IMR-90 (cell line): ENCODE measurements at regions not wholly inside any gene's neighbourhood (a gene's known extent, or its start where the extent isn't known, plus 50 kb on each side); places are given as distances from the start of the nearest gene placed in this dataset.

Source experiments
- ATAC-seq: fragments of 200-7000 bp; cut with Tn5 transposase; 2 replicates; pipeline ENCODE4 v1.9.1; 2020; ENCODE audit warnings: low read depth, mild to moderate bottlenecking, moderate library complexity
- BruUV-seq: library from RNA; stranded (reverse); fragments of 400-500 nt; replicated peaks from 2 replicates; lab custom pipeline; 2021; lab: Mats Ljungman, UMichigan
- CTCF ChIA-PET: fragments of 300-600 bp; formaldehyde crosslinking; extraction: SDS; loops from one replicate; lab custom pipeline; 2021; ENCODE audit warnings: antibody characterized with exemption; lab: Yijun Ruan, JAX
- POLR2A ChIA-PET: fragments of 300-600 bp; sonication (Branson Sonifier 250); formaldehyde crosslinking; loops from one replicate; lab custom pipeline; 2022; ENCODE audit warnings: antibody characterized with exemption; ENCODE audit not compliant: unreplicated experiment; lab: Charles Lee
- DNase-seq: peaks from one replicate; pipeline ENCODE4 v3.0.0; 2013
- H2AFZ ChIP-seq: replicated peaks from 2 replicates; pipeline ENCODE3; 2013; ENCODE audit warnings: low read length, mild to moderate bottlenecking; ENCODE audit not compliant: poor library complexity
- H2AK5ac ChIP-seq: 2 replicates; pipeline ENCODE4 v1.6.1; 2013; ENCODE audit warnings: low read depth, low read length, inconsistent platforms
- H2AK9ac ChIP-seq: replicated peaks from 2 replicates; pipeline ENCODE3; 2013; ENCODE audit warnings: mild to moderate bottlenecking, low read depth, low read length, moderate library complexity; ENCODE audit not compliant: poor library complexity
- H2BK120ac ChIP-seq: 2 replicates; pipeline ENCODE4 v1.6.1; 2013; ENCODE audit warnings: low read depth, low read length, inconsistent platforms
- H2BK15ac ChIP-seq: 3 replicates; pipeline ENCODE4 v1.6.1; 2013; ENCODE audit warnings: low read depth, low read length, inconsistent platforms
- H2BK20ac ChIP-seq: 2 replicates; pipeline ENCODE4 v1.6.1; 2013; ENCODE audit warnings: low read depth, mild to moderate bottlenecking, inconsistent platforms, low read length, moderate library complexity
- H2BK5ac ChIP-seq: 2 replicates; pipeline ENCODE4 v1.6.1; 2013; ENCODE audit warnings: mild to moderate bottlenecking, low read depth, low read length, inconsistent platforms; ENCODE audit not compliant: poor library complexity, severe bottlenecking
- H3K14ac ChIP-seq: replicated peaks from 2 replicates; pipeline ENCODE4 v1.6.1; 2013; ENCODE audit warnings: low read depth, low read length, inconsistent platforms
- H3K18ac ChIP-seq: 2 replicates; pipeline ENCODE4 v1.6.1; 2013; ENCODE audit warnings: low read depth, low read length, control low read depth
- H3K23ac ChIP-seq: 2 replicates; pipeline ENCODE4 v1.6.1; 2013; ENCODE audit warnings: low read depth, low read length, inconsistent platforms
- H3K27ac ChIP-seq: 2 replicates; pipeline ENCODE4 v1.5.1; 2013; ENCODE audit warnings: mild to moderate bottlenecking, control low read depth, low read length; ENCODE audit not compliant: insufficient read depth
- H3K27me3 ChIP-seq: 2 replicates; pipeline ENCODE4 v1.6.1; 2013; ENCODE audit warnings: low read length; ENCODE audit not compliant: control insufficient read depth, insufficient read depth
- H3K36me3 ChIP-seq: 2 replicates; pipeline ENCODE4 v1.6.1; 2013; ENCODE audit warnings: low read length, mixed read lengths; ENCODE audit not compliant: control insufficient read depth, insufficient read depth
- H3K4ac ChIP-seq: 2 replicates; pipeline ENCODE4 v1.6.1; 2013; ENCODE audit warnings: low read depth, low read length, inconsistent platforms
- H3K4me1 ChIP-seq: 2 replicates; pipeline ENCODE4 v1.6.1; 2013; ENCODE audit warnings: low read length, mixed read lengths; ENCODE audit not compliant: control insufficient read depth, insufficient read depth
- H3K4me2 ChIP-seq: 2 replicates; pipeline ENCODE4 v1.6.1; 2013; ENCODE audit warnings: low read depth, mild to moderate bottlenecking, control low read depth, low read length, moderate library complexity
- H3K4me3 ChIP-seq: 2 replicates; pipeline ENCODE4 v1.5.1; 2013; ENCODE audit warnings: low read depth, mild to moderate bottlenecking, control low read depth, low read length, moderate library complexity; ENCODE audit not compliant: insufficient read depth
- H3K56ac ChIP-seq: 2 replicates; pipeline ENCODE4 v1.6.1; 2013; ENCODE audit warnings: low read length, inconsistent platforms; ENCODE audit not compliant: insufficient read depth; ENCODE audit errors: extremely low read depth
- H3K79me1 ChIP-seq, 2 experiments: 2 replicates each; pipeline ENCODE4 v1.6.1; 2013; ENCODE audit warnings: low read length in 2 of 2, inconsistent platforms in 1 of 2, low read depth in 1 of 2
- H3K9ac ChIP-seq: 2 replicates; pipeline ENCODE4 v1.6.1; 2013; ENCODE audit warnings: low read depth, low read length, control low read depth
- H3K9me1 ChIP-seq: 2 replicates; pipeline ENCODE4 v1.6.1; 2013; ENCODE audit warnings: low read length, inconsistent platforms; ENCODE audit not compliant: insufficient read depth
- H3K9me3 ChIP-seq: 2 replicates; pipeline ENCODE4 v1.6.1; 2013; ENCODE audit warnings: low read length; ENCODE audit not compliant: control insufficient read depth, insufficient read depth
- H4K20me1 ChIP-seq: 2 replicates; pipeline ENCODE4 v1.6.1; 2013; ENCODE audit warnings: low read length, inconsistent platforms; ENCODE audit not compliant: insufficient read depth
- H4K5ac ChIP-seq: 2 replicates; pipeline ENCODE4 v1.6.1; 2013; ENCODE audit warnings: mild to moderate bottlenecking, low read depth, low read length, control low read depth
- H4K8ac ChIP-seq, 2 experiments: 2 replicates each; pipeline ENCODE4 v1.6.1; 2013; ENCODE audit warnings: low read depth in 2 of 2, low read length in 2 of 2, control low read depth in 1 of 2, inconsistent platforms in 1 of 2
- H4K91ac ChIP-seq: 2 replicates; pipeline ENCODE4 v1.6.1; 2013; ENCODE audit warnings: low read depth, low read length, inconsistent platforms; ENCODE audit not compliant: insufficient read depth
- BHLHE40 ChIP-seq: fragments of 150-350 bp; IDR thresholded peaks from 2 replicates; pipeline ENCODE4 v1.6.1; 2016; ENCODE audit warnings: mild to moderate bottlenecking, low read depth, low read length
- CEBPB ChIP-seq: IDR thresholded peaks from 2 replicates; pipeline ENCODE4 v1.6.1; 2012; ENCODE audit warnings: low read depth, low read length, improper control_type of control experiment
- CHD1 ChIP-seq: IDR thresholded peaks from 2 replicates; pipeline ENCODE4 v1.6.1; 2012; ENCODE audit warnings: low read depth, low read length, improper control_type of control experiment
- ELK1 ChIP-seq: fragments of 150-350 bp; IDR thresholded peaks from 2 replicates; pipeline ENCODE4 v1.6.1; 2016; ENCODE audit warnings: low read depth, mild to moderate bottlenecking, low read length, moderate library complexity, borderline replicate concordance
- FOS ChIP-seq: fragments of 150-350 bp; IDR thresholded peaks from 2 replicates; pipeline ENCODE4 v1.6.1; 2016; ENCODE audit warnings: low read depth, low read length
- MAZ ChIP-seq: IDR thresholded peaks from 2 replicates; pipeline ENCODE4 v1.6.1; 2012; ENCODE audit warnings: low read depth, mild to moderate bottlenecking, low read length, improper control_type of control experiment, moderate library complexity, borderline replicate concordance
- MXI1 ChIP-seq: IDR thresholded peaks from 2 replicates; pipeline ENCODE4 v1.6.1; 2012; ENCODE audit warnings: low read depth, mild to moderate bottlenecking, low read length, moderate library complexity, borderline replicate concordance
- NFE2L2 ChIP-seq: fragments of 150-350 bp; IDR thresholded peaks from 2 replicates; pipeline ENCODE4 v1.6.1; 2016; ENCODE audit warnings: low read depth, mild to moderate bottlenecking, low read length
- POLR2A ChIP-seq: IDR thresholded peaks from 2 replicates; pipeline ENCODE4 v1.6.1; 2012; ENCODE audit warnings: mild to moderate bottlenecking, low read depth, low read length
- RCOR1 ChIP-seq: IDR thresholded peaks from 2 replicates; pipeline ENCODE4 v1.6.1; 2012; ENCODE audit warnings: mild to moderate bottlenecking, low read length, improper control_type of control experiment; ENCODE audit not compliant: insufficient replicate concordance
- SMC3 ChIP-seq: fragments of 150-350 bp; IDR thresholded peaks from 2 replicates; pipeline ENCODE4 v1.6.1; 2016; ENCODE audit warnings: low read depth, mild to moderate bottlenecking, antibody characterized with exemption, low read length, moderate library complexity
- USF2 ChIP-seq: fragments of 150-350 bp; IDR thresholded peaks from 2 replicates; pipeline ENCODE4 v1.6.1; 2017; ENCODE audit warnings: mild to moderate bottlenecking, antibody characterized with exemption, low read length, low read depth
- WGBS, 2 experiments: methylation state at CpG; one replicate each; pipeline versions ENCODE4 v1.1.5 to v1.1.7; 2013; ENCODE audit warnings: missing lambda C conversion rate in 2 of 2; ENCODE audit not compliant: insufficient read length in 1 of 2; ENCODE audit errors: extremely low coverage in 2 of 2; 5-methylcytosine and 5-hydroxymethylcytosine counted together
- dilution Hi-C: fragments of 300-500 bp; cut with HindIII; formaldehyde crosslinking; loops from one replicate; pipeline ENCODE4 v1.14.3; 2018; ENCODE audit warnings: low sequenced_read_pairs; ENCODE audit not compliant: unreplicated experiment
- in situ Hi-C: fragments of 300-500 bp; cut with MboI; formaldehyde crosslinking; loops from 3 replicates; pipeline ENCODE4 v1.14.3; 2019; ENCODE audit warnings: low sequenced_read_pairs, inconsistent platforms, mixed read lengths
- intact Hi-C: fragments of 100-400 bp; cut with micrococcal nuclease; formaldehyde crosslinking; loops from 2 replicates; pipeline ENCODE4 v1.10.0; 2022
- TF ChIP-seq, protein P1 (sequence below): conservative IDR thresholded peaks from 2 replicates; pipeline ENCODE4 v1.5.1; 2012; ENCODE audit warnings: mild to moderate bottlenecking, low read depth, low read length, improper control_type of control experiment

- Histone ChIP-seq H2BK120ac (peak overlapping the region; percentile 83), H2BK5ac (peak overlapping the region; percentile 38), H2BK20ac (peak overlapping the region; percentile 80), H2AFZ (no peak overlapping the region), H3K14ac (peak overlapping the region; percentile 44; the same call in 1 of the 2 replicates), H3K23ac (no peak overlapping the region; the same call in 1 of the 2 replicates), H3K9me1 (no peaks in the 10 kb centered on the region), H4K91ac (peak overlapping the region; percentile 80), H3K4me2 (no peak overlapping the region), H2BK15ac (peak overlapping the region; percentile 91; the same call in 1 of the 3 replicates), H4K20me1 (no peaks in the 10 kb centered on the region), H3K4ac (peak overlapping the region; percentile 81), H2AK5ac (peak overlapping the region; percentile 13; the same call in 1 of the 2 replicates), H3K4me1 (peaks cover 2% of the 10 kb centered on the region; the same call in 1 of the 2 replicates), H3K9ac (no peak overlapping the region), H4K8ac (peak overlapping the region; percentile 28 to 89), H3K18ac (peak overlapping the region; percentile 87; the same call in 1 of the 2 replicates), H3K9me3 (peaks cover 10% of the 10 kb centered on the region), H4K5ac (peak overlapping the region; percentile 21; the same call in 1 of the 2 replicates), H3K27ac (peak overlapping the region; percentile 6; the same call in 1 of the 2 replicates), H3K36me3 (peaks cover 2% of the 10 kb centered on the region; the same call in 1 of the 2 replicates), H3K79me1 (no peaks in the 10 kb centered on the region), H3K56ac (no peak overlapping the region), H3K27me3 (no peaks in the 10 kb centered on the region), H2AK9ac (no peak overlapping the region), H3K4me3 (no peak overlapping the region)
- in situ Hi-C loops (no loop called here), dilution Hi-C loops (no loop called here), intact Hi-C loops (no loop called here)
- TF ChIP-seq NFE2L2 (no peak), ELK1 (no peak), FOS (no peak), POLR2A (no peak), SMC3 (no peak), CHD1 (no peak), USF2 (no peak), MAZ (no peak), BHLHE40 (no peak), MXI1 (no peak), RCOR1 (no peak), CEBPB (no peak)
- TF ChIP-seq, protein P1, sequence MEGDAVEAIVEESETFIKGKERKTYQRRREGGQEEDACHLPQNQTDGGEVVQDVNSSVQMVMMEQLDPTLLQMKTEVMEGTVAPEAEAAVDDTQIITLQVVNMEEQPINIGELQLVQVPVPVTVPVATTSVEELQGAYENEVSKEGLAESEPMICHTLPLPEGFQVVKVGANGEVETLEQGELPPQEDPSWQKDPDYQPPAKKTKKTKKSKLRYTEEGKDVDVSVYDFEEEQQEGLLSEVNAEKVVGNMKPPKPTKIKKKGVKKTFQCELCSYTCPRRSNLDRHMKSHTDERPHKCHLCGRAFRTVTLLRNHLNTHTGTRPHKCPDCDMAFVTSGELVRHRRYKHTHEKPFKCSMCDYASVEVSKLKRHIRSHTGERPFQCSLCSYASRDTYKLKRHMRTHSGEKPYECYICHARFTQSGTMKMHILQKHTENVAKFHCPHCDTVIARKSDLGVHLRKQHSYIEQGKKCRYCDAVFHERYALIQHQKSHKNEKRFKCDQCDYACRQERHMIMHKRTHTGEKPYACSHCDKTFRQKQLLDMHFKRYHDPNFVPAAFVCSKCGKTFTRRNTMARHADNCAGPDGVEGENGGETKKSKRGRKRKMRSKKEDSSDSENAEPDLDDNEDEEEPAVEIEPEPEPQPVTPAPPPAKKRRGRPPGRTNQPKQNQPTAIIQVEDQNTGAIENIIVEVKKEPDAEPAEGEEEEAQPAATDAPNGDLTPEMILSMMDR = no peak
- no TSS peak for BruUV-seq
- ChIA-PET CTCF (interaction anchor here (0.8 to 1.2 kb wide), 3 partner anchors 13 to 85 kb away, joined by 3 read pairs; no protein-coding TSS in a partner anchor), POLR2A (no interaction called here)
- no CpG with 5 or more reads among the region's 2 CpGs for WGBS, 2 experiments
- no peak for DNase-seq
- no peak for ATAC-seq
These were observed 642.9 kb upstream of the KCNMB2 start for GRCh38 chr3:177893331-177893730.
